GF-D8 (cell line): ENCODE measurements at regions not wholly inside any gene's neighbourhood (a gene's known extent, or its start where the extent isn't known, plus 50 kb on each side); places are given as distances from the start of the nearest gene placed in this dataset.

ENCODE experiments used
- DNase-seq: peaks from one replicate; lab custom pipeline; 2025; lab: John Stamatoyannopoulos, UW

- no peak for DNase-seq
Observed at GRCh38 chr20:57876163-57876562, 166.3 kb upstream of the PMEPA1 start.

- DNase-seq = no peak
Observed at GRCh38 chr20:57874141-57874540, 164.3 kb upstream of the PMEPA1 start.

GRCh38 chr20:57872816-57873409 lies 163.1 kb upstream of the PMEPA1 start:
- DNase-seq = no peak

- no peak for DNase-seq
Observed at GRCh38 chr20:57871237-57871632, 161.4 kb upstream of the PMEPA1 start.

- no peak for DNase-seq
Observed at GRCh38 chr20:57870597-57871236, 160.9 kb upstream of the PMEPA1 start.

GRCh38 chr20:57869951-57870315 lies 160.1 kb upstream of the PMEPA1 start:
- no peak for DNase-seq

- no peak for DNase-seq
Observed at GRCh38 chr20:57869291-57869950, 159.6 kb upstream of the PMEPA1 start.

- DNase-seq = no peak
Observed at GRCh38 chr20:57868310-57868709, 158.5 kb upstream of the PMEPA1 start.

GRCh38 chr20:57867807-57868206 lies 158.0 kb upstream of the PMEPA1 start:
- no peak for DNase-seq

- no peak for DNase-seq
Observed at GRCh38 chr20:57867181-57867803, 157.5 kb upstream of the PMEPA1 start.

- no peak for DNase-seq
Observed at GRCh38 chr20:57866250-57867106, 156.7 kb upstream of the PMEPA1 start.

- no peak for DNase-seq
Observed at GRCh38 chr20:57865266-57865665, 155.5 kb upstream of the PMEPA1 start.

GRCh38 chr20:57860576-57860975 lies 150.8 kb upstream of the PMEPA1 start:
- no peak for DNase-seq

GRCh38 chr20:57857969-57858368 lies 148.2 kb upstream of the PMEPA1 start:
- no peak for DNase-seq

GRCh38 chr20:57857118-57857517 lies 147.3 kb upstream of the PMEPA1 start:
- no peak for DNase-seq

- DNase-seq = no peak
Observed at GRCh38 chr20:57856658-57857057, 146.8 kb upstream of the PMEPA1 start.

GRCh38 chr20:57851796-57852195 lies 142.0 kb upstream of the PMEPA1 start:
- no peak for DNase-seq

- DNase-seq = no peak
Observed at GRCh38 chr20:57851025-57851682, 141.3 kb upstream of the PMEPA1 start.

- no peak for DNase-seq
Observed at GRCh38 chr20:57849521-57850215, 139.9 kb upstream of the PMEPA1 start.

GRCh38 chr20:57849121-57849520 lies 139.3 kb upstream of the PMEPA1 start:
- no peak for DNase-seq

GRCh38 chr20:57848282-57848681 lies 138.5 kb upstream of the PMEPA1 start:
- DNase-seq = no peak
